HepG2 (cell line): ENCODE measurements at regions not wholly inside any gene's neighbourhood (a gene's known extent, or its start where the extent isn't known, plus 50 kb on each side); places are given as distances from the start of the nearest gene placed in this dataset.

Experiments
- ATAC-seq: fragments of 200-7000 bp; cut with Tn5 transposase; 3 replicates; pipeline ENCODE4 v1.9.1; 2020; ENCODE audit warnings: mild to moderate bottlenecking, moderate library complexity
- BruUV-seq: library from RNA; stranded (reverse); fragments of 400-500 nt; replicated peaks from 2 replicates; lab custom pipeline; 2021; lab: Mats Ljungman, UMichigan
- CTCF ChIA-PET: fragments of 300-600 bp; formaldehyde crosslinking; extraction: SDS; loops from one replicate; lab custom pipeline; 2021; ENCODE audit warnings: low total read pairs, inconsistent platforms, low intra/inter-chr PET ratio; lab: Yijun Ruan, JAX
- POLR2A ChIA-PET: fragments of 350-600 bp; sonication (Branson Sonifier 250); formaldehyde crosslinking; loops from one replicate; lab custom pipeline; 2020; ENCODE audit warnings: antibody characterized with exemption, inconsistent platforms; lab: Yijun Ruan, JAX
- DNase-seq: peaks from one replicate; pipeline ENCODE4 v3.0.0-alpha.2; 2015; ENCODE audit warnings: low spot score
- FAIRE-seq: peaks from 3 replicates; lab custom pipeline; 2011; peaks lifted over from hg19 to GRCh38; lab: Jason Lieb, UNC
- H2AFZ ChIP-seq: one replicate; pipeline ENCODE4 v1.6.1; 2011; ENCODE audit warnings: low read length, inconsistent platforms
- H3K27ac ChIP-seq: fragments of 300-600 bp; 3 replicates; pipeline ENCODE4 v1.8.0; 2011; ENCODE audit warnings: mixed run types, mild to moderate bottlenecking, mixed read lengths, low read length, inconsistent platforms; ENCODE audit not compliant: insufficient read depth; ENCODE audit errors: extremely low read length
- H3K27me3 ChIP-seq, 2 experiments: fragments of 200-600 bp in 1 of 2; 2 replicates in 1 of 2; 3 replicates in 1 of 2; pipeline versions ENCODE4 v1.6.0 to v1.8.0; 2011; ENCODE audit warnings: low read length in 2 of 2, mild to moderate bottlenecking in 2 of 2, moderate library complexity in 2 of 2, inconsistent platforms in 1 of 2; ENCODE audit not compliant: insufficient read depth in 2 of 2, control insufficient read depth in 1 of 2
- H3K36me3 ChIP-seq, 2 experiments: fragments of 200-600 bp in 1 of 2; replicated peaks in 1 of 2; 2 replicates in 1 of 2; 3 replicates in 1 of 2; pipeline versions ENCODE4 v1.5.1 to v1.8.0; 2011; ENCODE audit warnings: low read length in 2 of 2, inconsistent platforms in 1 of 2; ENCODE audit not compliant: insufficient read depth in 2 of 2, control insufficient read depth in 1 of 2
- H3K4me1 ChIP-seq: 2 replicates; pipeline ENCODE4 v1.5.1; 2012; ENCODE audit warnings: low read length, inconsistent platforms; ENCODE audit not compliant: insufficient read depth
- H3K4me2 ChIP-seq: 2 replicates; pipeline ENCODE4 v1.6.0; 2011; ENCODE audit warnings: low read depth, low read length, inconsistent platforms
- H3K4me3 ChIP-seq, 3 experiments: fragments of 200-600 bp in 1 of 3; sonication (generic), shearing (Covaris generic) in 1 of 3; replicated peaks in 1 of 3; 2 replicates each; pipeline ENCODE4 v1.5.1; 2011 to 2016; ENCODE audit warnings: low read length in 3 of 3, inconsistent platforms in 2 of 3, low read depth in 2 of 3, mild to moderate bottlenecking in 2 of 3, control low read depth in 1 of 3, mixed read lengths in 1 of 3; ENCODE audit not compliant: insufficient read depth in 1 of 3
- H3K79me2 ChIP-seq: one replicate; pipeline ENCODE4 v1.6.1; 2011; ENCODE audit warnings: low read length, inconsistent platforms; ENCODE audit not compliant: insufficient read depth
- H3K9ac ChIP-seq: 2 replicates; pipeline ENCODE4 v1.6.0; 2011; ENCODE audit warnings: mild to moderate bottlenecking, low read depth, low read length, inconsistent platforms; ENCODE audit not compliant: insufficient read depth
- H3K9me3 ChIP-seq: 2 replicates; pipeline ENCODE4 v1.5.1; 2012; ENCODE audit warnings: mild to moderate bottlenecking, low read length
- H4K20me1 ChIP-seq: 2 replicates; pipeline ENCODE4 v1.6.0; 2011; ENCODE audit warnings: inconsistent platforms, mild to moderate bottlenecking, low read length, moderate library complexity; ENCODE audit not compliant: insufficient read depth
- CBFB ChIP-seq: sonication (generic); formaldehyde crosslinking; IDR thresholded peaks from 2 replicates; pipeline ENCODE4 v1.4.0; 2020; ENCODE audit warnings: missing genetic modification reagents
- FOXO1 ChIP-seq: sonication (generic); formaldehyde crosslinking; IDR thresholded peaks from 2 replicates; pipeline ENCODE4 v1.4.0; 2020; ENCODE audit warnings: missing genetic modification reagents
- PHF5A ChIP-seq: IDR thresholded peaks from one replicate; pipeline ENCODE4 v1.6.1; 2018; ENCODE audit warnings: low read depth, missing genetic modification reagents; ENCODE audit not compliant: unreplicated experiment
- ZBTB20 ChIP-seq: sonication (generic); formaldehyde crosslinking; IDR thresholded peaks from 2 replicates; pipeline ENCODE4 v1.8.1; 2023; ENCODE audit warnings: missing genetic modification reagents, low read depth, mild to moderate bottlenecking, borderline replicate concordance
- ZNF235 ChIP-seq: sonication (generic); formaldehyde crosslinking; IDR thresholded peaks from 2 replicates; pipeline ENCODE4 v1.8.1; 2023; ENCODE audit warnings: mild to moderate bottlenecking, missing genetic modification reagents, borderline replicate concordance
- ZNF335 ChIP-seq: sonication (generic); formaldehyde crosslinking; IDR thresholded peaks from 2 replicates; pipeline ENCODE4 v1.4.0; 2020; ENCODE audit warnings: missing genetic modification reagents
- ZNF33A ChIP-seq: sonication (generic); formaldehyde crosslinking; IDR thresholded peaks from 2 replicates; pipeline ENCODE4 v1.5.1; 2020; ENCODE audit warnings: missing genetic modification reagents, mild to moderate bottlenecking, moderate library complexity, borderline replicate concordance
- ZNF501 ChIP-seq: sonication (generic); formaldehyde crosslinking; IDR thresholded peaks from 2 replicates; pipeline ENCODE4 v1.5.1; 2020; ENCODE audit warnings: mild to moderate bottlenecking, moderate library complexity, missing genetic modification reagents
- ZNF607 ChIP-seq: sonication (generic); formaldehyde crosslinking; IDR thresholded peaks from 2 replicates; pipeline ENCODE4 v1.5.1; 2020; ENCODE audit warnings: missing genetic modification reagents, mild to moderate bottlenecking, borderline replicate concordance
- ZNF766 ChIP-seq: sonication (generic); formaldehyde crosslinking; IDR thresholded peaks from 2 replicates; pipeline ENCODE4 v1.5.0; 2020; ENCODE audit warnings: missing genetic modification reagents, borderline replicate concordance
- WGBS: methylation state at CpG from one replicate; pipeline ENCODE4 v1.1.6; 2017; ENCODE audit warnings: low lambda C conversion rate; 5-methylcytosine and 5-hydroxymethylcytosine counted together
- in situ Hi-C: cut with HindIII; loops from 2 replicates; pipeline ENCODE4 v1.10.0; 2017; ENCODE audit warnings: low pct_unique_long_range_greater_than_20kb; ENCODE audit not compliant: extremely low pct_ligation_motif_present
- intact Hi-C: fragments of 100-400 bp; cut with micrococcal nuclease; formaldehyde crosslinking; loops from one replicate; pipeline ENCODE4 v1.10.0; 2022; ENCODE audit not compliant: unreplicated experiment
- TF ChIP-seq, protein P1 (sequence below): sonication (generic); formaldehyde crosslinking; IDR thresholded peaks from 2 replicates; pipeline ENCODE4 v1.4.0; 2020; ENCODE audit warnings: missing genetic modification reagents
- TF ChIP-seq, protein P2 (sequence below): sonication (generic); formaldehyde crosslinking; IDR thresholded peaks from 2 replicates; pipeline ENCODE4 v1.5.1; 2020; ENCODE audit warnings: missing genetic modification reagents, mild to moderate bottlenecking, borderline replicate concordance

DNA sequence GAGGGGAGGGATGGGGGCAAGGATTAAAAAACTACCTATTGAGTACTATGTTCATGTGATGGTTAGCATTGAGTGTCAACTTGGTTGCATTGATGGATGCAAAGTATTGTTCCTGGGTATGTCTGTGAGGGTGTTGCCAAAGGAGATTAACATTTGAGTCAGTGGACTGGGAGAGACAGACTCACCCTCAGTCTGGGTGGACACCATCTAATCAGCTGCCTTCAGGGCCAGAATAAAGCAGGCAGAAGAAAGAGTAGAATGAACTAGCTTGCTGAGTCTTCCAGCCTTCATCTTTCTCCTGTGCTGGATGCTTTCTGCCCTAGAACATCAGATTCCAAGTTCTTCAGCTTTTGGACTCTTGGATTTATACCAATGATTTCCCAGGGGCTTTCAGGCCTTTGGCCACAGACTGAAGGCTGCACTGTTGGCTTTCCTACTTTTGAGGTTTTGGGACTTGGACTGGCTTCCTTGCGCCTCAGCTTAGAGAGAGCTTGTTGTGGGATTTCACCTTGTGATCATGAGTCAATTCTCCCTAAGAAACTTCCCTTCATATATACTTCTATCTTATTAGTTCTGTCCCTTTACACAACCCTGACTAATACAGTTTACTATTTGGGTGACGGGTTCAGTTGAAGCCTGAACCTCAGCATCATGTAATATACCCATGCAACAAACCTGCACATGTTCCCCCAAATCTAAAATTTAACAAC, 70.2 kb downstream of the MTNR1B start:
- ATAC-seq, result no peak
- H3K9ac ChIP-seq, result no peak overlapping the region
- no peaks in the 10 kb centered on the region for H3K79me2 ChIP-seq
- 43% methylated on average over 2 of the region's 2 CpGs for WGBS
- H3K4me2 ChIP-seq, result no peak overlapping the region
- in situ Hi-C loops (no loop called here), intact Hi-C loops (no loop called here)
- no peak overlapping the region for H3K27ac ChIP-seq
- CTCF ChIA-PET, result no interaction called here
- TF ChIP-seq ZNF335 (CRISPR knock-in tag), result no peak
- no peaks in the 10 kb centered on the region for H4K20me1 ChIP-seq
- POLR2A ChIA-PET, result no interaction called here
- BruUV-seq, result no TSS peak
- peaks cover 8% of the 10 kb centered on the region for H3K4me1 ChIP-seq
- peaks cover 13% of the 10 kb centered on the region for H3K9me3 ChIP-seq
- no peaks in the 10 kb centered on the region for H3K36me3 ChIP-seq
- H3K4me3 ChIP-seq, result no peak overlapping the region
- no peaks in the 10 kb centered on the region for H3K27me3 ChIP-seq
- no peak overlapping the region for H2AFZ ChIP-seq
- no peak for DNase-seq
- no peak for FAIRE-seq

DNA sequence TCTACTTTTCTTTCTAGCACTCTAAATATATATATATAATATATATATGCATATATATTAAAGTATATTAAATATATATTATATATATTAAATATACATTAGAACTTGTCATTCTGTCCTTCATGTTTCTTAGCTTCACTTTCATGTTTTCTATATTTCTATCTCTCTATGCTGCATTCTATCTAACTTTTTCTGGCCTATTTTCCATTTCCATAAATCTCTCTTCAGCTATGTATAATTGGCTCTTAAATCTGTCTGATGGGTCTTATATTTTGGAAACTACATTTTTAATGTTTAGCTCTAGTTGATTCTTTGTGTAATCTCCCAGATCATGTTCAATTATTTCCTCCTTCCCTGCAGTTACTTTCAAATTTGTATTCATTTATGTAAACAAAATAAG, 72.2 kb downstream of the MTNR1B start:
- Histone ChIP-seq H3K4me1 (no peaks in the 10 kb centered on the region), H3K9me3 (peaks cover 13% of the 10 kb centered on the region), H3K4me2 (no peak overlapping the region), H3K79me2 (no peaks in the 10 kb centered on the region), H3K36me3 (no peaks in the 10 kb centered on the region), H2AFZ (no peak overlapping the region), H3K9ac (no peak overlapping the region)
- BruUV-seq, result no TSS peak
- in situ Hi-C loops, result no loop called here
- POLR2A ChIA-PET, result no interaction called here
- CTCF ChIA-PET, result no interaction called here
- no peak for TF ChIP-seq CBFB
- TF ChIP-seq ZNF501 (CRISPR knock-in tag), result no peak
- TF ChIP-seq PHF5A, result no peak
- TF ChIP-seq ZNF766 (CRISPR knock-in tag), result no peak
- TF ChIP-seq ZNF235 (CRISPR knock-in tag), result no peak
- TF ChIP-seq ZBTB20 (CRISPR knock-in tag), result no peak
- TF ChIP-seq, protein P1, sequence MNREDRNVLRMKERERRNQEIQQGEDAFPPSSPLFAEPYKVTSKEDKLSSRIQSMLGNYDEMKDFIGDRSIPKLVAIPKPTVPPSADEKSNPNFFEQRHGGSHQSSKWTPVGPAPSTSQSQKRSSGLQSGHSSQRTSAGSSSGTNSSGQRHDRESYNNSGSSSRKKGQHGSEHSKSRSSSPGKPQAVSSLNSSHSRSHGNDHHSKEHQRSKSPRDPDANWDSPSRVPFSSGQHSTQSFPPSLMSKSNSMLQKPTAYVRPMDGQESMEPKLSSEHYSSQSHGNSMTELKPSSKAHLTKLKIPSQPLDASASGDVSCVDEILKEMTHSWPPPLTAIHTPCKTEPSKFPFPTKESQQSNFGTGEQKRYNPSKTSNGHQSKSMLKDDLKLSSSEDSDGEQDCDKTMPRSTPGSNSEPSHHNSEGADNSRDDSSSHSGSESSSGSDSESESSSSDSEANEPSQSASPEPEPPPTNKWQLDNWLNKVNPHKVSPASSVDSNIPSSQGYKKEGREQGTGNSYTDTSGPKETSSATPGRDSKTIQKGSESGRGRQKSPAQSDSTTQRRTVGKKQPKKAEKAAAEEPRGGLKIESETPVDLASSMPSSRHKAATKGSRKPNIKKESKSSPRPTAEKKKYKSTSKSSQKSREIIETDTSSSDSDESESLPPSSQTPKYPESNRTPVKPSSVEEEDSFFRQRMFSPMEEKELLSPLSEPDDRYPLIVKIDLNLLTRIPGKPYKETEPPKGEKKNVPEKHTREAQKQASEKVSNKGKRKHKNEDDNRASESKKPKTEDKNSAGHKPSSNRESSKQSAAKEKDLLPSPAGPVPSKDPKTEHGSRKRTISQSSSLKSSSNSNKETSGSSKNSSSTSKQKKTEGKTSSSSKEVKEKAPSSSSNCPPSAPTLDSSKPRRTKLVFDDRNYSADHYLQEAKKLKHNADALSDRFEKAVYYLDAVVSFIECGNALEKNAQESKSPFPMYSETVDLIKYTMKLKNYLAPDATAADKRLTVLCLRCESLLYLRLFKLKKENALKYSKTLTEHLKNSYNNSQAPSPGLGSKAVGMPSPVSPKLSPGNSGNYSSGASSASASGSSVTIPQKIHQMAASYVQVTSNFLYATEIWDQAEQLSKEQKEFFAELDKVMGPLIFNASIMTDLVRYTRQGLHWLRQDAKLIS (CRISPR knock-in tag), result no peak
- no peak for TF ChIP-seq ZNF607 (CRISPR knock-in tag)
- TF ChIP-seq, protein P2, sequence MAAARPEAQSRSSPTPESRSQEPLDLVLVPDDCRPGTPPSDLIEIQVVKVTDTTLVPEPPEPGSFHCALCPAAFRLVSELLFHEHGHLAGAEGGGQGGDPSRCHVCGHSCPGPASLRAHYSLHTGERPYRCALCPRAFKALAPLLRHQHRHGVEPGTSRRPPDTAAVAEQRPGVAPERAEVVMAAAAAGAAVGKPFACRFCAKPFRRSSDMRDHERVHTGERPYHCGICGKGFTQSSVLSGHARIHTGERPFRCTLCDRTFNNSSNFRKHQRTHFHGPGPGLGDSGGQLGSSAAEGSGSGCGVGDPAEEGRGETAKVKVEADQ (CRISPR knock-in tag), result no peak
- no peak for TF ChIP-seq FOXO1
- TF ChIP-seq ZNF33A (CRISPR knock-in tag), result no peak
- TF ChIP-seq, all 625 proteins: peak for 0
- DNase-seq, result no peak
- intact Hi-C loops, result no loop called here
- Histone ChIP-seq H4K20me1 (no peaks in the 10 kb centered on the region), H3K4me3 (no peak overlapping the region), H3K27me3 (no peaks in the 10 kb centered on the region), H3K27ac (no peak overlapping the region)
- no peak for ATAC-seq
- no peak for FAIRE-seq
